GM19240 (cell line): ENCODE measurements at regions not wholly inside any gene's neighbourhood (a gene's known extent, or its start where the extent isn't known, plus 50 kb on each side); places are given as distances from the start of the nearest gene placed in this dataset.

ENCODE experiments used
- DNase-seq: peaks from one replicate; pipeline ENCODE4 v3.0.0; 2011; ENCODE audit warnings: low spot score; ENCODE audit not compliant: insufficient read length

GRCh38 chr16:73887911-73888310, 408.7 kb upstream of the PSMD7 start:
- DNase-seq: no peak

DNA sequence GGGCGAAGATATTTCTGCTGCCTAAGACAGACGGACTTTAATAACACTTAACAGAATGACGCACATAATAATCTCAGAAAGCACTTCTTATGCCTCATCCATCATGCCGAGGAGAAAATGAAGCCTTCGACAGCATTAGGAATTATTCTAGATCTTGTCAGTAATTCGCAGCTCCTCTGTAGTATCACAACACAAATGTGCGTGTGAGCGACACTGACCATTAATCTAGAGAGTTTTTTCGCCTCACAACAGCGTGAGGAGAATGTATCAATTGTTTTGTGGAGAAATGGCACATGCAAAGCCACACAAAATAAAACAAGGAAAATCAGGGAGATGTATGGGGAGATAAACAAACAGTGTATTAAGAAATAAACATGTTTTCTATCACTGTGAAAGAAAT, 410.2 kb upstream of the PSMD7 start:
- DNase-seq: no peak

- DNase-seq: no peak
Observed at GRCh38 chr16:73885319-73885718, 411.3 kb upstream of the PSMD7 start.

GRCh38 chr16:73883841-73884240, 412.8 kb upstream of the PSMD7 start:
- DNase-seq: no peak

DNA sequence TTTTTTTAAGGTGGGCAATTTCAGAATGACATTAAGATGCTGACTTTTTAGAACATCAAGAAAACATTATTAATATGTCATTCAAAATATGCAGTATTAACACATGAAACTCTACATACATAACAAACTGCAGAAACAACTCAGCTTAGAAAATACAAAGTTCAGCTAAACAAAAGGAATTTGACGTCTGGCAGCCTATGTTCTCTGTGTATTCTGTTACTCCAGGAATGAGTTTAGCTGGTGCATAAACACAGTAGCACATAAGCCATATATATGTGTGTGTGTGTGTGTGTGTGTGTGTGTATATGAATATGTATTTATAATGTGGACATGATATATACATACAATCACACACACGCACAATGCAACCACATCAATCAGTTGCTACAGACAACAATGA, 413.5 kb upstream of the PSMD7 start:
- DNase-seq: no peak

DNA sequence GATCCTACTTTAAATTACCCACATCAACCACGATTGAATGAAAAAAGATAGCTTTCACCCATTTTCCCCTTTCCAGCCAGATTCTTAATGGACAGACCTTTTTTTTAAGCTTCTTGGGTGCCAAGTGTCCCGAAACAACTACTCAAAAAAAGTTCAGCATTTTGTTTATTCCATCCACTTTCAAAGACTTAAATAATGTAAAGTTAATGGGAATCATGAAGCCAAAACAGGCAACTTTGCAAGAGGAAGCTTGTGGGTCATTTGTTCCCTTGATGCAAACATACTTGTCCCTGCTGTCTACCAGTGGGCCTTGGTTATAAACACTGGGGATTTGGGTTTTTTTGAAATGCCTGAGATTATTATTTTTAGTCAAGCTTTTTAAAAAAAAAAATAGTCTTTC, 414.0 kb upstream of the PSMD7 start:
- DNase-seq: no peak

DNA sequence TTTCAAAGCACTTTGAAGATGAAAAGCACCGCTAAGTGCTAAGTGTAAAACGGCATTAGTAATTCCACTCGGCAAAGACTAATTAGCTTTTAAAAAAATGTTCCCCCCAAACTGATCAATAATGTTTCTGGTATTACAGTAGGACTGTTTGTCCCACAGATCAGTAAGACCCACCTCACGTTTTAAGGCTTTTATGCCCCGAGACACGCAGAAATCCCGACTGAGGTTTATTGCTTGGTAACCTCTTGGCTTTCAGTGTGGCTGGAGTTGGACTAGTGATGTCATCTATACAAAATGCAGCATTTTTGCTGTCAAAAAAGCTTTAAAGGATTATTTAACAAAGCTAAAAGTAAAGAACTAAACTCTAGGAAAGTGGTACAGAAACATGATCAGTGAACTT, 414.6 kb upstream of the PSMD7 start:
- no peak for DNase-seq

- no peak for DNase-seq
Observed at GRCh38 chr16:73879621-73880020, 417.0 kb upstream of the PSMD7 start.

GRCh38 chr16:73878611-73879010, 418.0 kb upstream of the PSMD7 start:
- no peak for DNase-seq

- no peak for DNase-seq
Observed at GRCh38 chr16:73877150-73877549, 419.5 kb upstream of the PSMD7 start.

DNA sequence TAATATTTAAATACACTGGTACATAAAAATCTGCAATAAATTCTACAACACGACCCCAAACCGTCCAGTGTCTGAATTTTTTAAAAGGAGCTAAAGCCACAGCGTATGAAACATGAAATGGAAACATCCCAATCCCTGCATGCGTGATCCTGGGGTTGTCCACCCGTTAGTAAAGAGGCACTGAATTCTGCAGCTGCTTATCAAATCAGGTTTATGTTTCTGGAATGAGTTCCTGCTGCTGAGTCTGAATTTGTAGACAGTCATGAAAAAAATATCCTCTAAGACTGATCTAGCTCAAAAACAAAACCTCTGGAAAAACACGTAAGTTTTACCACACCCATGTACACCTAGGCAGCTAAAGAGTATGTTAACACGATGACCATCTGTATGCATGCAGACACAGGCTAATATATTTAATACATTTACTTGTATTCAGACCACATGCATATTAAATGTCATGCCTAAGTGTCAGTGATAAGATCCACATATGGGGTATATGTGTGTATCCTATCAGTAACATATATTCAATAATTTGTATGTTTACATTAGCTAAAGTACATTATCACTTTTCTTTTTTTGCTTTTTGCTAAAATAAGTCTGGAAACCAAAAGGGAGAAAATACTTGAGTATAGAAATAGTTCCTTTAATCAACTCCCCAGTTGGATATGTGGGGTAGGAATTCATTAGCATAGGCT, 420.5 kb upstream of the PSMD7 start:
- DNase-seq: no peak

GRCh38 chr16:73874324-73874723, 422.3 kb upstream of the PSMD7 start:
- DNase-seq: no peak

GRCh38 chr16:73873643-73874042, 423.0 kb upstream of the PSMD7 start:
- no peak for DNase-seq

DNA sequence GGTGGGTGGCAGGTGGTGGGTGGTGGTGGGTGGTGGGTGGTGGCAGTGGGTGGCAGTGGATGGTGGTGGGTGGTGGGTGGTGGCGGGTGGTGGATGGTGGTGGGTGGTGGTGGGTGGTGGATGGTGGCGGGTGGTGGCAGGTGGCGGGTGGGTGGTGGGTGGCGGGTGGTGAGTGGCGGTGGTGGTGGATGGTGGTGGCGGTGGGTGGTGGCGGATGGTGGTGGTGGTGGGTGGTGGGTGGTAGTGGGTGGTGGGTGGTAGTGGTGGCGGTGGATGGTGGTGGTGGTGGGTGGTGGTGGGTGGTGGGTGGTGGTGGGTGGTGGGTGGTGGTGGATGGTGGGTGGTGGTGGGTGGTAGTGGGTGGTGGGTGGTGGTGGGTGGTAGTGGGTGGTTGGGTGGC, 423.8 kb upstream of the PSMD7 start:
- DNase-seq: no peak

DNA sequence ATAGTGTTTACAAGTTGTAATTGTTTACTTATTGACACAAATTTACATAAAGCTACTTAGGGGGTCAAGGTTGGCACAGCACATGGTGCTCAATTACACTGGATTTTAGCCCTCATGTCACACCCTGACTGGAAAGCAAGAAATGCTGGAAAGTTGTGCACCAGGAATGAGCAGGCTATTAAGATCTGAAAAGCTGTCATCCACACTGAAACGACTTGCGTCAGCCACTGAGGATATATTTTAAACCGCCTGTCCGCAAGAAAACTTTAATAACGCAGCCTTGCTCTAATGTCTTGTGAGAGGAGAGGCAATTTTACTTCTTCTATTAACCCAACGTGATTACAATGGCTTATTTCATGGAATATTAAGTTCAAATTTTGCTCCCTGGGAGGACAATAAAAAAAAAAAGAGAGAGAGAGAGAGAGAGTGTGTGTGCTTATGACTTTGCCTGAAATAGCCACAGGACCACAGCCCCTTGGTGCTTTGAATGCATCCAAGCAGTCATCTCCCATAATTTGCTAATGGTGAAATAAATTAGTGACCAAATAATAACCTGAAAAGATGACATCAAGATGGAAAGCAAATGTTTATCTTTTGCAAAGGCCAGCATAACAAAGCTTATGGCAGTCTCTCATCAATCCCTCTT, 425.4 kb upstream of the PSMD7 start:
- no peak for DNase-seq

DNA sequence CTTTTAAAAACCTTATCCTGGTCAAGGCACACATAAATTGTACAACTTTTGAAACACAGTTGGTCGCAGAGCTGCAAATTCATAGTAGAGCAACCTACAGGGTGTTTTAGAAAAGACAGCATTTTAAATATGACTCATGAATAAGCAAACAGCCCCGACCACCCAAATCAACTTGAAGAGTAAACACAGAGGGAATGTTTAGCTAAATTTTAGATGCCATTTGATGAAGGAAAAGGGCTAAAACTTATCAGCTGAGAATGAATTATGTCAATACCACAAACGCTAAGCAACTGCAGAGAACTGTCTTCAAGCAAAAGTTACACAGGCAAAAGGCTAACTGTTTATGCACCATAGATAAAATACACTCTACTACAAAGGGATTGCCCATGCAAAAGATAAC, 427.5 kb upstream of the PSMD7 start:
- DNase-seq: no peak

DNA sequence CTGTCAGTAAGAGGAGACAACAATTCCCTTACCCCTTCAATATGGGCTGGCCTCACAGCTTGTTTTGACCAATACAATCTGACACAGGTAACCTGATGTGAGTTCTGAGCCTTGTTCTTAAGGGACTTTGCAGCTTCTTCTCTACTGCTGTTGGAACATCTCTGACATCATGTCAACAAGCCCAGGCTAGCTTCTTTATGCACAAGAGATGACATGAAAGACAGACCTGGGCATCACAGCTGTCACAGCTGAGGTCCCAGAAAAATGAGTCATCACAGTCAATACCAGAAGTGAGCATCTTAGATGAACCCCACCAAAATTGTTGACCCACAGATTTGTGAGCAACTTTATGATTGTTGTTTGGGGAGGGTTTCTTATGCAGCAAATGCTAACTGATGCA, 431.7 kb upstream of the PSMD7 start:
- no peak for DNase-seq

DNA sequence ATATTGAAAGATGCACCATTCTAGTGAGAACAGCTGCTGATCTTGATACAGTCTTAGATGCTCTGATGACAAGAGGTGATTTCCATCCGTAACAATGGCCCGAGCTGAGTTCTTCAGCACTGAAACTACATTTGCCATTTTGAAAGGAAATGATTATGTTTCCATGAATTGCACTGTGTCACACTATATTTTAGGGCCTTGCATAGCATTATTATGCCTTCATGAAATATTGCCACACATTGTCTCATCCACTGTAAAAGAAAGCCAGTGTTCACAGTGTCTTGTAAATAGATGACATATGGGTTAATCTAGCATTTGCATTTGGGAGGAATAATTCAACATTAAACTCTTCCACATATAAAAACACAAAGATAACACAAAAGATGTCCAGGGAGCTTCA, 438.3 kb upstream of the PSMD7 start:
- no peak for DNase-seq

DNA sequence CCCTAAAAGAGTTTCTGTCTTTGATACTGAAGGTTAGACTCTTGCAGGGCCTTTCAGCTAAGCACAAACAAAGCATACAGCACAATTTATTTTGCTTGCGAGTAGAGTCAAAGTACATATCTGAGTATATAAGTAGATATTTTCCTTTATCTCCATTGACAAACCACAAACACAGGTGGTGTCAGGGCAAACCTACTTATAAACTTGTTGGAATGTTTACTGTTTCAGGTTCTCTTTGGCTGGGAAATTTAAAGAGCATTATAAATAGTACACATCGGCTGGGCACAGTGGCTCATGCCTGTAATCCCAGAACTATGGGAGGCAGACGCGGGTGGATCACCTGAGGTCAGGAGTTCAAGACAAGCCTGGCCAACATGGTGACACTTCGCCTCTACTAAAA, 442.6 kb upstream of the PSMD7 start:
- no peak for DNase-seq

DNA sequence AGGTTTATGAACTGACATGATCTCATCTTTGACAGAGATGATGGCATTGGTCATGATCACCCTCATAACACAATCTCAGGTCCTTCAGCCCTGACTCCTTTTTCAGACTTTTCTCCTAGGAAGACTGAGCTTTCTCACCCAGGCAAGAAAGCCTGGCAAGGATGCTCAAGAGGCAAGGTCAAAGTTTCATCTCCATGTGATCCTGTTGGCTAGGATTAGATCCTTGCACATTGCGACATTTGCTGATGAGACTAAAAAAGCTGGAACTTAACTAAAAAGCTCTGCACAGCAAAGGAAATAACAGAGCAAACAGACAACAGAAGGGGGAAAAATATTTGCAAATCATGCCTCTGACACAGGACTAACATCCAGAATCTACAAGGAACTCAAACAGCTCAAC, 444.1 kb upstream of the PSMD7 start:
- DNase-seq: no peak

- no peak for DNase-seq
Observed at GRCh38 chr16:73848993-73849392, 447.6 kb upstream of the PSMD7 start.

GRCh38 chr16:73847090-73847489, 449.5 kb upstream of the PSMD7 start:
- no peak for DNase-seq

DNA sequence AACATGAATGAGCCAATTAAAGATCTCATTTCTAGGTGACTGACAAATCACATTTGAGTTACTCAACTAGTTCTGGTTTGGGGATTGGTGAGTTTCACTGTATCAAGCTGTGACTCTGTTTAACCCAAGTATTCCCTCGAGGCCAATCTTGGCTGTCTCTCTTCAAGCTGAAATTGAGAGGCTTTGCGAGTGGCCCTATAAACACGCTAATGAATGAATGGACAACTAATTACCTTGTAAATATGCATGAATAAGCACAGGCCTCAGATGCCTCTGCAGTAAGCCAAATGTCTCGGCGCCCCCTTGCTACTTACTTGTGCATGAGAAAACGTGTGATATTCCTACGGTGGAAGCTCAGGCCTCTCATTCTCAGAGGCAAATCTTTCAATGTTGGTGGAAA, 450.3 kb upstream of the PSMD7 start:
- DNase-seq: no peak

- DNase-seq: no peak
Observed at GRCh38 chr16:73846007-73846330, 450.6 kb upstream of the PSMD7 start.
